ENCODE measurements at regions not wholly inside any gene's neighbourhood (a gene's known extent, or its start where the extent isn't known, plus 50 kb on each side); places are given as distances from the start of the nearest gene placed in this dataset.

DNA sequence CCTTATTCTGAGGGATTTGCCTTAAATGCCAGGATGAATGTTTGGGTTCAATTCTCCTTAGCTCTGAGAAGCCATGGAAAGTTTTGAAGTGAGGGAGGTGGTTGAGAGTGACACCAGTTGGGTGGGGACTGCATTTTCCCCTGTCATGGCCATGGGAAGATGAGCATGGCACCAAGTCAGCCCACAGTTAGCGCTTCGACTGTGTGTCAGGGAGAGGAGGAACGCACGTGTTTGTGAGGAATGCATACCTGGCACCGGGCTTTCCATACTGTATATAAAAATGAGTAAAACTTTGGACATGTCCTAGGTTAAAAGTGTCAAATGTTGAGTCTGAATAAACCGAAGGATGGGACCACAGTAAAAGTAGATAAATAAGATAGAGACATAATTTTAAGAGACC is 187.5 kb upstream of the KL start:
- H3K27me3 Mint-ChIP-seq, result no peaks in the 10 kb centered on the region
- peaks cover 5% of the 10 kb centered on the region for H3K9me3 Mint-ChIP-seq
- H3K4me1 Mint-ChIP-seq (ENCODE audit: low read depth), result no peaks in the 10 kb centered on the region
- no peak overlapping the region for H3K4me3 Mint-ChIP-seq
- POLR2A ChIA-PET, result no interaction called here
- CTCF ChIA-PET, result no interaction called here
- H3K36me3 Mint-ChIP-seq (ENCODE audit: low read depth), result no peaks in the 10 kb centered on the region
- ATAC-seq, result no peak
- no peak for DNase-seq
- H3K27ac Mint-ChIP-seq, result no peak overlapping the region
- intact Hi-C loops (cut with micrococcal nuclease), result no loop called here
- TF ChIP-seq, protein P1, sequence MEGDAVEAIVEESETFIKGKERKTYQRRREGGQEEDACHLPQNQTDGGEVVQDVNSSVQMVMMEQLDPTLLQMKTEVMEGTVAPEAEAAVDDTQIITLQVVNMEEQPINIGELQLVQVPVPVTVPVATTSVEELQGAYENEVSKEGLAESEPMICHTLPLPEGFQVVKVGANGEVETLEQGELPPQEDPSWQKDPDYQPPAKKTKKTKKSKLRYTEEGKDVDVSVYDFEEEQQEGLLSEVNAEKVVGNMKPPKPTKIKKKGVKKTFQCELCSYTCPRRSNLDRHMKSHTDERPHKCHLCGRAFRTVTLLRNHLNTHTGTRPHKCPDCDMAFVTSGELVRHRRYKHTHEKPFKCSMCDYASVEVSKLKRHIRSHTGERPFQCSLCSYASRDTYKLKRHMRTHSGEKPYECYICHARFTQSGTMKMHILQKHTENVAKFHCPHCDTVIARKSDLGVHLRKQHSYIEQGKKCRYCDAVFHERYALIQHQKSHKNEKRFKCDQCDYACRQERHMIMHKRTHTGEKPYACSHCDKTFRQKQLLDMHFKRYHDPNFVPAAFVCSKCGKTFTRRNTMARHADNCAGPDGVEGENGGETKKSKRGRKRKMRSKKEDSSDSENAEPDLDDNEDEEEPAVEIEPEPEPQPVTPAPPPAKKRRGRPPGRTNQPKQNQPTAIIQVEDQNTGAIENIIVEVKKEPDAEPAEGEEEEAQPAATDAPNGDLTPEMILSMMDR (IDR thresholded peaks at IDR 0.05), result no peak

DNA sequence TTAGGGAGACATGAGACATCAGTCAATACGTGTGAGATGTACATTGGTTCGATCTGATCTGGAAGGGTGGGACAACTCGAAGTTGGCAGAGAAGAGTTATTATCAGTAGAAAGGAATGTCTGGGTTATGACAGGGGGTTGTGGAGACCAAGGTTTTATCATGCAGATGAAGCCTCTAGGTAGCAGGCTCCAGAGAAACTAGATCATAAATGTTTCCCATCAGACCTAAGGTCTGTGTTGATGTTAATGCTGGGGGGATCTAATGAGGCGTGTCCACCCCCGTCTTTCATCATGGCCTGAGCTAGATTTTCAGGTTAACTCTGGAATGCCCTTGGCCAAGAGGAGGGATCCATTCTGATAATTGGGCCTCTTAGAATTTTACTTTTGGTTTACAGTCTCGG is 187.0 kb upstream of the KL start:
- CTCF ChIA-PET, result no interaction called here
- H3K4me1 Mint-ChIP-seq (ENCODE audit: low read depth), result no peaks in the 10 kb centered on the region
- intact Hi-C loops (cut with micrococcal nuclease), result no loop called here
- ATAC-seq (no peak), DNase-seq (no peak)
- H3K27me3 Mint-ChIP-seq, result no peaks in the 10 kb centered on the region
- H3K27ac Mint-ChIP-seq, result no peak overlapping the region
- H3K36me3 Mint-ChIP-seq (ENCODE audit: low read depth), result no peaks in the 10 kb centered on the region
- H3K9me3 Mint-ChIP-seq, result peaks cover 7% of the 10 kb centered on the region
- POLR2A ChIA-PET, result no interaction called here
- H3K4me3 Mint-ChIP-seq, result no peak overlapping the region
- TF ChIP-seq, protein P1 (IDR thresholded peaks at IDR 0.05), result no peak

DNA sequence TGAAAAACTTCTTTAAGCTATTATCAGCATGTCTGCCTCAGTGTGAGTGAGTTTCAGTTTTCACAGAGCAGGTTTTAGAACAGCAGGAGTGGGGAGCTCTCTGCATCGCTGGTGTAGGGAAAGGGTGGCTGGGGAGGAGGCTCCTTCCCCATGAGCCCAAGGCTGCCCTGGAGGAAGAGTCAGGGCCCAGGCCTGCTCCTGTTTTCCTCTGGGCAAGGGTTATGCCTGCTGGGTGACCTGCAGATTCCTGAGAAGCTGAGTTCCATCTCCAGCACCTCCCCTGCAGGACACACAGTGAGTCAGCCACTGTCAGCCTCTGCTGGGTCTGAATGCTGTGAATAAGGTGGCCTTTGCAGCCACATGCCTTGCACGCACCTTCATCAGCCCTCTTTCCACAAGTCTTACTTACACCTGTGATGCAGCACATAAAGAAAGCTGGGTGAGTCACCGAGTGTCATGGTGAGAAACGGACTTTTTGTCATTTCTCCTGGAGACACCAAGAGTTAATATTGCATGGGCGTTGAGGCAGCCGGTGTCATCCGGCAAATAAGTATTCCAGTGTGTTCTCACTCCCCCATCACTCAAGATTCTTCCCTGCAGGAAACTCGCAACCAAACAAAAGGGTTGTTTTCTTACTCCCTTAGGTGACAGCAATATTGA is 186.4 kb upstream of the KL start:
- Mint-ChIP-seq H3K27me3 (no peaks in the 10 kb centered on the region), H3K9me3 (peaks cover 9% of the 10 kb centered on the region), H3K36me3 (ENCODE audit: low read depth) (no peaks in the 10 kb centered on the region), H3K4me1 (ENCODE audit: low read depth) (no peaks in the 10 kb centered on the region), H3K4me3 (no peak overlapping the region), H3K27ac (no peak overlapping the region)
- ATAC-seq (peak; percentile 37), DNase-seq (peak; percentile 23)
- TF ChIP-seq, protein P1 (IDR thresholded peaks at IDR 0.05), result no peak
- ChIA-PET CTCF (no interaction called here), POLR2A (interaction anchor here (0.6 kb wide), 1 partner anchor 119 kb away, joined by 3 read pairs; no protein-coding TSS in a partner anchor)
- intact Hi-C loops (cut with micrococcal nuclease), result no loop called here

DNA sequence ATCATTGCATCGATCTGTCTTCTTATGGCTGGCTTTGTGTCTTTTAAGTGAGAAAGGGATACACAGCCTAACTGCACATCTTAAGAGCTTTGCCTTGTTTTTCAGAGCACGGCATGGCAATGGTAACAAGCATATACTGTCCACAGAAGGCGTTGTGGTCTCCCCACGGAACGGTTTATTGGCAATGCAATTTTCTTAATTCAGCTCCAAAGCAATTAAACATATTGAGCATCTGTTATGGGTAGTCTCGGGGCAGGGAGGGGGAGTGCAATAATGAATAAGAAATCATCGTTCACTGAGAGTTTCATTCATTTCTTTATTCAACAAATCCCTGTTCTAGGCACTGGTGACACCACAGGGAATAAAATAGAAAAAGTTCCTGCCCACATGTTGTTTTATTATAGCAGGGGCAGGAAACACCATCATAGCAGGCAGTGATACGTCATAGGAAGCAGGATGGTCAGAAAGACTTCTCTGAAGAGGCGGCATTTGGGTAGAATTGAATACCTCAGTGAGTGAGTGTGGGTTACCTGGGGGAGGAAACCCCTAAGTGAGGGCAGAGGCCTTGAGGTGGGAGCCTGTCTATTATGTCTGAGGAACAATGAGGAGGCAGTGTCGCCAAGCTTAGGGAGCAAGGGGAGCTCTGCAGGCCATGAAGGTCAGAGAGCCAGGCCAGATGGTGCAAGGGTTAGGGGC is 185.7 kb upstream of the KL start:
- Mint-ChIP-seq H3K36me3 (ENCODE audit: low read depth) (no peaks in the 10 kb centered on the region), H3K27ac (no peak overlapping the region), H3K4me1 (ENCODE audit: low read depth) (no peaks in the 10 kb centered on the region), H3K9me3 (peaks cover 9% of the 10 kb centered on the region), H3K27me3 (no peaks in the 10 kb centered on the region), H3K4me3 (no peak overlapping the region)
- DNase-seq (no peak), ATAC-seq (no peak)
- TF ChIP-seq, protein P1 (IDR thresholded peaks at IDR 0.05), result no peak
- ChIA-PET POLR2A (interaction anchor here (0.6 kb wide), 1 partner anchor 119 kb away, joined by 3 read pairs; no protein-coding TSS in a partner anchor), CTCF (no interaction called here)
- intact Hi-C loops (cut with micrococcal nuclease), result no loop called here

DNA sequence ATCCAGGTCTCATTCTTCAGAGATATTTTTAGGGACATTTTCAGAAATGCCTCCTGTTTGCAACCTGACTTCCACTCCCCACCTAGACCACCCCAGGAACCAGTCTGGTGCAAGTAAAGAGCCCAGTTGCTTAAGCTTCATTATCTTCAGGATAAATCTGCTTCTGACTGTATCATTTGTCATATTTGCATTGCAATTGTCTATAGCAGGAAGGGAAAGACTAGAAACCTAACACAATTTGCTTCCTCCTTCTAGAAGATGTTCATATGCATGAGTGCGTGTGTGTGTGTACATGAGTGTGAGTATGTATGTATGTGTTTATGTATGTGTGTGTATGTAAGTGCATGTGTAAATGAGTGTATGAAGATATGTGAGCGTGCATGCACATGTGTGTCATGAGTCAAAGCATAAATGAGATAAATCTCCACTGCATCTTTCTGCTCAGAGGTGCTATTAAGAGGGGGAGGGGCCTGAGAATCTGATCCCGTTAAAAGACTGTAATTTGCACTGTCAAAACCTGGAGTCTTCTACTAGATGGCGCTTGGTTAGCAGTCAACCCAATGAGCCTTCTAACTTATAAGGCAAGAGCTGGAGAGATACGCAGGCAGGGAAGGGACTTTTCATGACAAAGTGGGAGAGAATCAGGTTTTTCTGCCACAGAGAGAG is 178.8 kb upstream of the KL start:
- DNase-seq (no peak), ATAC-seq (no peak)
- Mint-ChIP-seq H3K4me1 (ENCODE audit: low read depth) (peaks cover 12% of the 10 kb centered on the region), H3K27ac (peak overlapping the region; percentile 50), H3K4me3 (no peak overlapping the region), H3K27me3 (no peaks in the 10 kb centered on the region), H3K9me3 (peaks cover 12% of the 10 kb centered on the region), H3K36me3 (ENCODE audit: low read depth) (no peaks in the 10 kb centered on the region)
- intact Hi-C loops (cut with micrococcal nuclease), result no loop called here
- CTCF ChIA-PET, result no interaction called here
- TF ChIP-seq, protein P1 (IDR thresholded peaks at IDR 0.05), result no peak
- POLR2A ChIA-PET, result interaction anchor here (1.3 kb wide), 1 partner anchor 24 kb away, joined by 4 read pairs; no protein-coding TSS in a partner anchor

Measured in activated CD8-positive, alpha-beta T cell treated with anti-CD3 and anti-CD28 coated beads for 36 hours (primary cell).